Epithelial cell of esophagus (primary cell): ENCODE measurements at regions not wholly inside any gene's neighbourhood (a gene's known extent, or its start where the extent isn't known, plus 50 kb on each side); places are given as distances from the start of the nearest gene placed in this dataset.

Source experiments
- DNase-seq: peaks from one replicate; pipeline ENCODE4 v3.0.0; 2010; ENCODE audit warnings: low read depth
- H3K4me3 ChIP-seq: 2 replicates; pipeline ENCODE4 v1.5.1; 2011; ENCODE audit warnings: mild to moderate bottlenecking, low read length, control low read depth
- TF ChIP-seq, protein P1 (sequence below): IDR thresholded peaks from 2 replicates; pipeline ENCODE4 v1.5.1; 2011; ENCODE audit warnings: low read depth, mild to moderate bottlenecking, low read length, control low read depth, inconsistent platforms; ENCODE audit not compliant: insufficient read depth; ENCODE audit errors: missing control alignments

DNA sequence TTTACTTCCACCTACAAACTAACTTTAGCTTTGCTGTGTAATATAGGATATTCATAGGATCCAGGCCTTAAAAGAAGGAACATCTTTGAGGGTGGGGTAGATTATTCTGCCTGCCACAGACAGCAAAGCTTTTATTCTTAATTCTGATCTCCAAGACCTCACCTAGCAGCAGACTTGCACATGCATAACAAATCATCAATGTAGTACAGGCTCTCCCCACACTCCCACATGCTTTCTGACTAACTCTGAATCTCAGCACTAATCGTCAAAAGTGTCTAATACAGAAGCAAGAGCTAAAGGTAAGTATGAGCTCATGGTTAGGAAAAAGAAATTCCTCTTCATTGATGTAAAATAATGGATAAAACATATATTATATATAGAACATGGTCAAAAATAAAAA, 1468.5 kb upstream of the B3GALT2 start:
- DNase-seq, result no peak
- no peak overlapping the region for H3K4me3 ChIP-seq
- TF ChIP-seq, protein P1, sequence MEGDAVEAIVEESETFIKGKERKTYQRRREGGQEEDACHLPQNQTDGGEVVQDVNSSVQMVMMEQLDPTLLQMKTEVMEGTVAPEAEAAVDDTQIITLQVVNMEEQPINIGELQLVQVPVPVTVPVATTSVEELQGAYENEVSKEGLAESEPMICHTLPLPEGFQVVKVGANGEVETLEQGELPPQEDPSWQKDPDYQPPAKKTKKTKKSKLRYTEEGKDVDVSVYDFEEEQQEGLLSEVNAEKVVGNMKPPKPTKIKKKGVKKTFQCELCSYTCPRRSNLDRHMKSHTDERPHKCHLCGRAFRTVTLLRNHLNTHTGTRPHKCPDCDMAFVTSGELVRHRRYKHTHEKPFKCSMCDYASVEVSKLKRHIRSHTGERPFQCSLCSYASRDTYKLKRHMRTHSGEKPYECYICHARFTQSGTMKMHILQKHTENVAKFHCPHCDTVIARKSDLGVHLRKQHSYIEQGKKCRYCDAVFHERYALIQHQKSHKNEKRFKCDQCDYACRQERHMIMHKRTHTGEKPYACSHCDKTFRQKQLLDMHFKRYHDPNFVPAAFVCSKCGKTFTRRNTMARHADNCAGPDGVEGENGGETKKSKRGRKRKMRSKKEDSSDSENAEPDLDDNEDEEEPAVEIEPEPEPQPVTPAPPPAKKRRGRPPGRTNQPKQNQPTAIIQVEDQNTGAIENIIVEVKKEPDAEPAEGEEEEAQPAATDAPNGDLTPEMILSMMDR, result no peak

DNA sequence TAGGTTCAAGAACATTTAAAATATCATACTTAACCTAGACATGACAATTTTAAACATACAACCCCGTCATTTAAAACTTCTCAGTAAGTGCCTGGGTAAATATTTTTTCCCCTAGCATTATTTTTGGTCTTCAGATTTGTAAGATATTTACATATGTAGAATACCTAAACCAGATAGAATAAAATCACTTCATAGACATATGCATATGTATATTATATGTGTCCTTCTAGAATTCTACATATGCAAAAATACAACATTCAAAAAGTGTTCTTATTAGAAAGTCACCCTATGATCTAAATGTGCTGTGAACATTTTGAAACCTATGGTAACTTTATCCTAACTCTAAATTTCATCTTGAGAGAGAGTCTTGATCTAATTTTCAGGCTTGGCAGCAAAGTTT, 1467.0 kb upstream of the B3GALT2 start:
- TF ChIP-seq, protein P1, result no peak
- DNase-seq, result no peak
- H3K4me3 ChIP-seq, result no peak overlapping the region

DNA sequence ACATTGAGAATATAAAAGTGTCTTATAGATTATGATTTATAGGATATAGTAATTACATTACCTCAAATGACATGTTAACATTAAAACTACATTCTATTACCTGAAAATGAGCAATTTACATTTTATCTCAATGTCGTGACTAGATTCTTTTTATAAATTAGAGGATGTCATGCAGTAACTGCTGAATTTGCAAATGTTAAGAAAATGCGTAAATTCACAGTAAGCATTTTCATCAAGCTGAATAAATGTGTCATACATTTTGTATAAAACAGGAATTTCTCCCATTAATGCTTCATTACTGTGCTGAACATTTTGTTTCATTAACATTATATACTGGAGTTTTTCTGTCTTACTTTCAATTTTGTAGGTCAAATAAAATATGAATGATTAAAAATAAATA, 1460.7 kb upstream of the B3GALT2 start:
- TF ChIP-seq, protein P1, result no peak
- no peak for DNase-seq
- H3K4me3 ChIP-seq, result no peak overlapping the region

DNA sequence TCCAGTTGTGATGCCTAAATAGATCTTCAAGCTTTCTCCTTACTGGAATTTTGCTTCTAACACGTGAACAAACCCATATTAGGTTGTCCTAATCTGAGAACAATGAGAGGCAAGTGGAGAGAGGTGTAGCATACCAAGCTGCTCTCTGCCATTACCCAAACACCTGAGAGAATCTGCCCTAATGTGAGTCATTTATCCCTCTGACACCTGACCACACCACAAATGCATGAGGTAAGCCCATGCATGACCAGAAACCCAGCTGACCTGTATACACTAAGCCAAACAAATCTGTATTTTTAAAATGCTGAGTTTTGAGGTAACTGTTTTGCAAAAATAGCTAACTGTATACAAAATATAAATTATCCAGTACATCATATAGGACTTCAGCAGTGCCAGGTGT, 1458.1 kb upstream of the B3GALT2 start:
- TF ChIP-seq, protein P1, result no peak
- DNase-seq, result peak; percentile 7
- no peak overlapping the region for H3K4me3 ChIP-seq

DNA sequence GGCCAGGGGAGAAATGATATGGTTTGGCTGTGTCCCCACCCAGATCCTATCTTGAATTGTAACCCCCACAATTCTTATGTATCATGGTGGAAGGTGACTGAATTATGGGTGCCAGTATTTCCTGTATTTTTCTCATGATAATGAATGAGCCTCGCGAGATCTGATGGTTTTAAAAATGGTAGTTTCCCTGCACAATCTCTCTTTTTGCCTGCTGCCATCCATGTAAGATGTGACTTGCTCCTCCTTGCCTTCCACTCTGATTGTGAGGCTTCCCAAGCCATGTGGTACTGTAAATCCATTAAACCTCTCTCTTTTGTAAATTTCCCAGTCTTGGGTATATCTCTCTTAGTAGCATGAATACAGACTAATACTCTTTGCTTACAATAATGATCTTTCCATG, 1453.9 kb upstream of the B3GALT2 start:
- TF ChIP-seq, protein P1, result no peak
- no peak for DNase-seq
- H3K4me3 ChIP-seq, result no peak overlapping the region

DNA sequence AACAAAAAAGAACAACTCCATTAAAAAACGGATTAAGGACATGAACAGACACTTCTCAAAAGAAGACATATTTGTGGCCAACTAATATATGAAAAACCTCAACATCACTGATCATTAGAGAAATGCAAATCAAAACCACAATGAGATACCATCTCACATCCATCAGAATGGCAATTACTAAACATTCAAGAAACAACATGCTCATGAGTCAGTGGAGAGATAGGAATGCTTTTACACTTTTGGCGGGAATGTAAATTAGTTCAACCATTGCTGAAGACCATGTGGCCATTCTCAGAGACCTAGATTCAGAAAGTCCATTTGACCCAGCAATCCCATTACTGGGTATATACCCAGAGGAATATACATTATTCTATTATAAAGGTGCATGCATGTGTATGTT, 1442.6 kb upstream of the B3GALT2 start:
- TF ChIP-seq, protein P1, result no peak
- DNase-seq, result peak; percentile 2
- no peak overlapping the region for H3K4me3 ChIP-seq

DNA sequence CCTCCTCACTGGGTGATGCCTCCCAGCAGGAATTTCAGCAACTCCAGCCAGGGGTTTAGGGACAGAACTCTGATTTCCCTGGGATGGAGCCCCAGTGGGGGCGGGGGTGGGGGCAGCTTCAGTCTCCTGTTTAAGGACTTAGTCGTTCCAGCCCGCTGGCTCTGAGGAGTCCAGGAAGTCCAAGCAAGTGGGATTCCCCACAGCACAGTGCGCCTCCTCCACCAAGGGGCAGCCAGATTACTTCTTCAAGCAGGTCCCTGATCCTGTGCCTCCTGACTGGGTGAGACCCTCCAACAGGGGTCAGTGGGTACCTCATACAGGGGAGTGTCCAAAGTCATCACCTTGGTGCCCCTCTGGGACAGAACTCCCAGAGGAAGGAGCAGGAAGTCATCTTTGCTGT, 1438.4 kb upstream of the B3GALT2 start:
- H3K4me3 ChIP-seq, result no peak overlapping the region
- DNase-seq, result no peak
- TF ChIP-seq, protein P1, result no peak
